Amygdala (tissue), 56 donors: ENCODE measurements at regions not wholly inside any gene's neighbourhood (a gene's known extent, or its start where the extent isn't known, plus 50 kb on each side); places are given as distances from the start of the nearest gene placed in this dataset.

Source experiments
- DNase-seq, 56 donors: peaks; one replicate each; lab custom pipeline; 2025; lab: John Stamatoyannopoulos, UW

DNA sequence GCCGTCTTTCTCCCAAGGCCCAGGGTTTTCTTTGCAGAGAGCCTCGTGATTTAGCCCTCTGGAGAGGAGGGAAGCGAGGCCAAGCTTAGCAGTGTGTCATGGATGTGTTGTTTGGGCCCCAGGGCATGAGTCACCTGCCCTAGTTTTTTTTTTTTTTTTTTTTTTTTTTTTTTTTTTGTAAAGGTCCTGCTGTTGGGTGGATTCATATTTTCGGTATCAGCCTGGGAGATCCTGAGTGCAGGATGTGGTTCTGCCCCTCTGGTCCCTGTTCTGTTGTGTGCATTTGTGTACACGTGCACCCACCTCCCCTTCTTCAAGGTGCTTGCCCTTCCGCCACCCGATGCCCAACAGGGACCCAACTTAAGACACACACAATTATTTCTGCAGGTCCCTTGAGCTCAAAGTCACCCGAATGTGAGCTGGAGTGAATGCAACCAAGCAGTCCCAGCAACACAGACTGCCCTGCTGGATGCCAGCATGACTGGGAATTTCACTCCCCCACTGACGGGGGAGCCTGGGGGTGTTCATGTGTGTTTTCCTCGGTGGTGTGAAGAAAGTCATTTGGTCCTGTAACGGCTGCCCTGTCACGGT, 265.8 kb upstream of the TNRC6C start:
- DNase-seq: no peak

DNA sequence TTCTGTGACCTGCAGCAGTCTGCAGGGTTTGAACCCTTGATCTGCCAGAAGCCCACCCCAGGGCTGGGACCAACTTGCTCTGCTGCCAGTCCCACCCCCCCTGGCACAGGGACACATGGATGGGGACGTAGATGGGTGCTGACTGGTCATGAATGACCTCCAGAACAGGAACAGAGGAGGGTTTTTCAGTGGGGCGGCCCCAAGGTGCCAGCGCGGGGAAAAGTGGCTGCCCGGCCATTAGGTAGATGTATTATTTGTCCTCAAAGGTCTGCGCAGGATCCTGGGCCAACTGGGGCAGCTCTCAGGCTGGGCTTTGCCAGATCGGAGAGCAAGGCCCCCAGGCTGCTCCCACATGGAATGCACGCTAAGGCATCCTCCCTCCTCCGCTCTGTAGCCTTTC, 265.2 kb upstream of the TNRC6C start:
- no peak for DNase-seq

DNA sequence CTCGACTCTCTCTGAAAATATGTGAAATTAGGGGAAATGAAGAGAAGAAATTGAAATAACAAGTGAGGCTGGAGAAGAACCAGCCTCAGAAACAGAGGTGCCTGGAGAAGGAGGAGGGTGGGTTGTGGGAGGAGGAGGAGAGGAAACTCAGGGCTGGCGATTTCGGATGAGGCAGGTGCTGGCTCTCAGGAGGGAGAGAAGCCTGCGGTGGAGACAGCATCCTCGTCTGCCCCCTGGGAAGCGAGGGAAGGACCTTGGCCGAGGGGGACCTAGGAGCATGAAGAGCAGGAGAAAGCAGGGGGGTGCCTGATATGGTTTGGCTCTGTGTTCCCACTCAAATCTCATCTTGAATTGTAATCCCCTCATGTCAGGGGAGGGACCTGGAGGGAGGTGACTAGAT, 264.7 kb upstream of the TNRC6C start:
- no peak for DNase-seq

DNA sequence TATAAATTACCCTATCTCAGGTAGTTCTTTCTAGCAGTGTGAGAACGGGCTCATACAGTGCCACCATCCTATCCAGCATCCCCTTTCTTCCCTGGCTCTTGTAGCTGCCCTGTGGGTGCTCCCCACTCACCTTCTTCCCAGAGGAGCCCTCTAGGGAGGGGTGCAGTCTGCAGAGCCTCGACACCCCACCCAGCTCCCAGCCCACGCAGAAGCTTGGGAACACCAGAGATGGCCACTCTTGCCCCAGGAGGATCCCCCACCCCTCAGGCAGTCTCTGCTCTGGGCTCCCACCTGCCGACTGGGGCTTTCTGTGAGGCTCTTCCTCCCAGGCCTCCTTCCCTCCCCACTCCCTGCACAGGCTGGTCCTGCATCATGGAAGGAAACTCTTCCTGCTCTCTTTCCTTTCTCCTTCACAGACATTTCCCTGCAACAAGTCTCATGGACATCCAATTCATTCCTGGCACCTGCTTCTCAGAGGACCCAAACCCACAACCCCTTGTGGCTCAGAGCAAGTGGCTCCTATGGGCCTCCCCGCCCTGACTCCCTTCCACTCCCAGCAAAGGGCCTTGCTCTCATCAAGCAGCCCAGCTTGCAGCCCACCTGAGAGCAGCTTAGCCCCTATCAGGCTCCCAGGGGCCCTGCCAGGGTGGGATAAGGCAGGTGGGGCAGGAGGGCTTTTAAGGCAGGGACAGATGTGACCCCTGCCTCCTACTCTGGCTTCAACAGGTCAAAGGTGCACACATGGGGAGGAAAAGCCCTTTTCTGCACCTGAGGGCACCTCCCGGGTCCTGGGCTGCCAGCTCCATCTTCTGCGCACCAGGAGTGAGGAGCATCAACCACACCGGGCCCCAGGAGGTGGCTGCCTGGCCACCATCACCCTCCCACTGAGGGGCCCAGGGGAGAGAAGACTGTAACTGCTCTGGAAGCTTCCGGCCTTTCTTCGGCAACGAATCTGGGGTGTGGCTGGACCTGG, 263.8 kb upstream of the TNRC6C start:
- DNase-seq: no peak

DNA sequence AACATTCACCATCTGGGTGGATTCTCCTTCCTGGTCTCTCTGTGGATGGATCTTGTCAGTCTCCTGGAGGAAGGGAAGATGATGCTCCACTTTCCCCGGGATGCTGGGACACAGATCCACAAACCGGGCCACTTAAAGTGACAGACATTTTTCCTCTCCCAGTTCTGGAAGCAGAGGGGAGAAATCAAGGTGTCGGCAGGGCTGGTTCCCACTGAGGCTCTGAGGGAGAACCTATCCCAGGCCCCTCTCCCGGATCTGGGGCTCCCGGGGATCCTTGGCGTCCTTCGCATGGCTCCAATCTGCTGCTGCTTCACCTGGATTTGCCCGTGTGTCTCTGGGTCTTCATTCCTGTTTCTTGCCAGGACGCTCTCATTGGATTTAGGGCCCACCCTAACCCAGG, 263.1 kb upstream of the TNRC6C start:
- DNase-seq: no peak

DNA sequence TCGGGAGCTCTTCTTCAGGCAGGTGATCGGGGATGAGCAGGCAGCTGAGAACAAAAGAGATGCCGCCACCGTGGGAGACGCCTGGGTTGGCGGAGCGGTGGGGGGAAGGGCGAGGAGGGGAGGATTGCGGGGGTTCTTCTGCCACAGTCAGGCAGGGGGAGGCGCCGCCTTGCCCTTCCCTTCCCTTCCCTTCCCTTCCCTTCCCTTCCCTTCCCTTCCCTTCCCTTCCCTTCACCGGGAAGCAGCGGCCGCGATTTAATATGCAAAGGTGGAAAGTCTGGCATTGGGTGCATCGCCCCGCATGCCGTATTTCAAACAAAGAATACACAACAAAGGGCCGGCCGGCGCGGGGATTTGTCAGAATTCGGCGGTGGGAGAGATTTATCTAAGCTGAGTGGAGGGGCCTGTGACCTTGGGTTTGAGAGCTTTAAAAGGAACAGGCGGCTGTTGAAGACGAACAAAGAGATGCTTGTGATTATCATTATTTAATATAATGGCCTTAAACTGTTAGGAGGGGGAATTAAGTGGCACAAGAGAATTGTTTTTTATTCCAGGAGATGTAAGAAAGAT, 262.3 kb upstream of the TNRC6C start:
- DNase-seq: peak in 1 of 56 donors; percentile 42

- peak in 9 of 56 donors; percentile 6 to 65 (median 20) for DNase-seq
Observed at GRCh38 chr17:77696721-77697460, 261.6 kb upstream of the TNRC6C start.

- no peak for DNase-seq
Observed at GRCh38 chr17:77697480-77698400, 260.8 kb upstream of the TNRC6C start.

DNA sequence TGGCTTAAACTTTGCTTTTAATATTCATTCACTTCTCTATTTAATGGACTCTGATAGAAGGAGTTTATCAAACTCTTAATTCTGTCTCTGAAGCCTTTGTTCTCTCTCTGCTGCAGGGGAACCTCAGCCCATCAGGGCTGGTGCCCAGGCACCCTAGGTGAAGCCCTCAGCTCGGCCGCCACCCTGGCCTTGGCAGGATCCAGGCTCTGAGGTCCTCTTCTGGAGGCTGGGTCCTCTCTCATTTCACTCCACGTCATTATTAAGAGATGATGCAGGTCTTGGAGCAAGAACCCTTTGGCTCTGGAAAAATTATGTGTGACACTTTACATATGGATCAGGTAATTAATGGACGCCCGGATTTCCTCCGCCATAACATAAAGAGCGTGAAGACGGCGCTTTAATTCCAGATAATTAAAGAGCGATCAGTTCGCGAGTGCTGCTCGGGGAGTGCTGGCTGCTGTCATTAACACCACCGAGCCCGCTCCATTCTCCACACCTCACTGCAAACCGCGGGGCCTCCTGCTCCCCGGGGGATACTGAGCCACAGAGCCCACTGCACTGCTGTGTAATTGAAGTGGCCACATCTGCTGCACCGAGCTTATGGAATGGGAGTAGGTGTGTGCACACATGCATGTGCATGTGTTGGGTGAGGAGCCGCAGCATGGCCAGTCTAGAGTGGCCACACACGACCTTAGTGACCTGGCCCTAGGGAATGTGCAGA, 259.4 kb upstream of the TNRC6C start:
- no peak for DNase-seq

GRCh38 chr17:77700165-77700881, 258.2 kb upstream of the TNRC6C start:
- no peak for DNase-seq

DNA sequence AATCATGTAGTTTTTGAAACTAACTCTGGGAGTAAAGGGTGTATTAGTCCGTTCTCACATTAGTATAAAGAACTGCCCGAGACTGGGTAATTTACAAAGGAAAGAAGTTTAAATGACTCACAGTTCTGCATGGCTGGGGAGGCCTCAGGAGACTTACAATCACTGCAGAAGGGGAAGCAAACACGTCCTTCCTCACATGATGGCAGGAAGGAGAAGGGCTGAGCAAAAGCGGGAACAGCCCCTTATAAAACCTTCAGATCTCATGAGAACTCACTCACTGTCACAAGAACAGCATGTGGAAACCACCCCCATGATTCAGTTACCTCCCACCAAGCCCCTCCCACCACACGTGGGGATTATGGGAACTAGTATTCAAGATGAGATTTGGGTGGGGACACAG, 256.5 kb upstream of the TNRC6C start:
- no peak for DNase-seq

GRCh38 chr17:77704048-77704815, 254.3 kb upstream of the TNRC6C start:
- no peak for DNase-seq

- no peak for DNase-seq
Observed at GRCh38 chr17:77706938-77707337, 251.6 kb upstream of the TNRC6C start.

- DNase-seq: no peak
Observed at GRCh38 chr17:77707546-77707945, 251.0 kb upstream of the TNRC6C start.

- no peak for DNase-seq
Observed at GRCh38 chr17:77708049-77708448, 250.5 kb upstream of the TNRC6C start.

DNA sequence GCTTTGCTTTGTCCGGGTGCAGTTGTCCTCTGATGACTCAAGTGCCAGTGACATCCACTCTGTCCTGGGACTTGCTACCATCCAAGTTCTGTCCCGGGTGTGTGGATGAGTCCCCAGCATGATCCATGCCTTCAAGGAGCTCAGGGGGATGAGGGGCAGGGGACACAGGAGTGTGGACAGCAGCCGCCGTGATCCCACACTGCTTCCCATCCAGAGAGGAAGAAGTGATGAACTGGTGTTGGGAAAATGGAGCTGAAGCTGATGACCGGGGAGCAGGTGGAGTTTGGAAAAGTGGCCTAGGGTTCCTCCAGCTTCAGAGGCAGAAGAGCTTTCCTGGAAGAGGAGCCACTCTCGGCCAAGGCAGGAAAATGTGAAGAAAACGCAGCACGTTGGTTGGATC, 249.6 kb upstream of the TNRC6C start:
- no peak for DNase-seq

DNA sequence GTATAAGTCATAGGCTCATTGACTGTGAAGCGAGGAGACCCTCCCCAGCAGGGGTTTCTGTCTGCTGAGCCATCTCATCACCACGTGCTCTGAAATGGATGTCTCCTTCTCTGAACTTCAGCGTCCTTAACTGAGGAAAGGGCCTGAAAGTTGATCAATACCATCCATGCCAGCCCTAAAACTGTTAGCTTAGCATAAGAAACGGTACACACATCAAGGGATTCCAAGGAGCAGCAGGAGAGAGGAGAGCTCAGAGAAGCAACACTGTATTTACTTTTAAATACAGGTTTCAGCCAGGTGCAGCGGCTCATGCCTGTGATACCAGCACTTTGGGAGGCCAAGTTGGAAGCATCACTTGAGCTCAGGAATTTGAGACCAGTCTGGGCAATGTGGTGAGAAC, 248.9 kb upstream of the TNRC6C start:
- no peak for DNase-seq

DNA sequence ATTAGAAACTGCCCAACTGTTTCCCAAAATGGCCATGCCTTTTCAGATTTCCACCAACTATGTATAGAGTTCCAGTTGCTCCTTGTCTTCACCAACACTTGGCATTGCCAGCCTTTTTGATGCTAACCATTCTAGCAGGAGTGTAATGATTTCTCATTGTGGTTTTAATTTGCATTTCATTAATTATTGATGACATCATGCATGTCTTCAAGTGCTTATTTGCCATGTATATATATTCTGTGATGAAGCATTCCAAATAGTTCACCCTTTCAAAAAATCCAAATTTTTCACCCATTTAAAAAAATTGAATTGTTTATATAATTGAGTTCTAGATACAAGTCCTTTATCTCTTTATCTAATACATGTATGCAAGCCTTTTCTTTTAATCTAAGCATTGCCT, 245.9 kb upstream of the TNRC6C start:
- DNase-seq: no peak
